Motor neuron (in vitro differentiated cells): ENCODE measurements at regions not wholly inside any gene's neighbourhood (a gene's known extent, or its start where the extent isn't known, plus 50 kb on each side); places are given as distances from the start of the nearest gene placed in this dataset.

Experiments
- ATAC-seq, 8 experiments: fragments of 200-7000 bp; cut with Tn5 transposase; replicated peaks in 6 of 8; 2 replicates each; pipeline ENCODE4 v1.8.0; 2021; ENCODE audit warnings: mild to moderate bottlenecking in 8 of 8, moderate library complexity in 8 of 8
- H3K27ac ChIP-seq, 2 donors: fragments of 250-450 bp; sonication (Bioruptor Pico); 2 replicates each; pipeline ENCODE4 v1.9.0; 2021; ENCODE audit warnings: antibody characterized with exemption in 2 of 2, mild to moderate bottlenecking in 2 of 2, moderate library complexity in 1 of 2
- H3K4me1 ChIP-seq, 2 donors: fragments of 250-450 bp; sonication (Bioruptor Pico); replicated peaks in 1 of 2; 2 replicates each; pipeline ENCODE4 v1.6.1; 2021; ENCODE audit warnings: antibody characterized with exemption in 2 of 2, mild to moderate bottlenecking in 2 of 2, moderate library complexity in 1 of 2
- H3K4me3 ChIP-seq, 5 donors: fragments of 250-450 bp; sonication (Bioruptor Pico); 2 replicates each; pipeline ENCODE4 v1.9.0; 2021; ENCODE audit warnings: antibody characterized with exemption in 5 of 5, mild to moderate bottlenecking in 5 of 5, moderate library complexity in 4 of 5
- WGBS, 10 experiments: fragments of 450-650 bp; shearing (Covaris generic); methylation state at CpG; one replicate each; pipeline ENCODE4 v1.0.0; 2022; 5-methylcytosine and 5-hydroxymethylcytosine counted together
- in situ Hi-C, 9 experiments: fragments of 400-800 bp; cut with MboI; loops; one replicate each; pipeline ENCODE4 v1.15.0; 2021; ENCODE audit warnings: low sequenced_read_pairs in 9 of 9, low pct_unique_long_range_greater_than_20kb in 2 of 9; ENCODE audit not compliant: unreplicated experiment in 9 of 9

DNA sequence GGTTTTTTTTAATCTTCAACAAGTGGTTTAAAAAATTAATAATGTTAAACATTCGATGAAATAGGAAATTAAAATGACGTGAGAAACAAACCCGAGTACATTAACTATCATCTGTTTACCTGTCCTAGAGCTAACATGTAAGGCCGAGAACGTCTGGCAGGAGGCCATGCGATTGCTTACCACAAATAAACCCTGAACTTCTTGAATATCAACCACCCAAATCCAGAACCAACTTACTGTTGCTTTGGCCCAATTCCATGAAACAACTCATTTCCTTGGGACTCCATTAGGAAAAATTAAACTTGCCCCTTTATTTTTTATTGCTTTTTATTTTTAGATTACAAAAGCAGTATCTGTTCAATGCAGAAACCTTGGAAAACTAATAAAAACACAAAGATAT, 228.9 kb upstream of the IRS2 start:
- Histone ChIP-seq H3K4me1 (peaks cover 0 to 12% of the 10 kb centered on the region in 2 donors), H3K4me3 (no peak overlapping the region), H3K27ac (no peak overlapping the region)
- no peak for ATAC-seq
- WGBS, 10 experiments: 76 to 100% (median 91%) methylated on average over 2 to 6 of the region's 6 CpGs
- in situ Hi-C loops: no loop called here

DNA sequence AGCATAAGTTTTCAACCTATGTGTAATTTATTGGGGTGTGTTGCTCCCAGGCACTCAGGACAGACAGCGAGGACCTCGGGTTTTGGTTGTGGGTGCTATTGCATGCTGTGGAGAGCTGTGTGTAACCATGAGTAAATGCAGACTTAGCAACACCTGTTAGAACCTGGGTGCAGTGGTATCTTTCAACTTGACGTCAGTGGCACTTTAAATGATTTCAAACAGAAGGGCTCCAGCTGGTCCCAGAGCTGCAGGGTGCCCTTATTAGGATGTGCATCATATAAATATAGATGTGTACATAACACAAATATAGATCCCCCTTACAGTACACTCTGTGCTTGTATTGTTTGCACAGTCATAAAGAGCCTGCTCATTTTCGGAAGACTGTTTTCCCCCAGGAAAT, 228.3 kb upstream of the IRS2 start:
- Histone ChIP-seq H3K4me1 (peaks cover 0 to 17% of the 10 kb centered on the region in 2 donors), H3K27ac (no peak overlapping the region), H3K4me3 (no peak overlapping the region)
- WGBS, 10 experiments: 34 to 91% (median 82%) methylated on average over 1 to 4 of the region's 4 CpGs; no CpG with 5 or more reads in 2 of the 10 experiments
- in situ Hi-C loops: no loop called here
- peak in 1 of 8 experiments; percentile 99 for ATAC-seq

DNA sequence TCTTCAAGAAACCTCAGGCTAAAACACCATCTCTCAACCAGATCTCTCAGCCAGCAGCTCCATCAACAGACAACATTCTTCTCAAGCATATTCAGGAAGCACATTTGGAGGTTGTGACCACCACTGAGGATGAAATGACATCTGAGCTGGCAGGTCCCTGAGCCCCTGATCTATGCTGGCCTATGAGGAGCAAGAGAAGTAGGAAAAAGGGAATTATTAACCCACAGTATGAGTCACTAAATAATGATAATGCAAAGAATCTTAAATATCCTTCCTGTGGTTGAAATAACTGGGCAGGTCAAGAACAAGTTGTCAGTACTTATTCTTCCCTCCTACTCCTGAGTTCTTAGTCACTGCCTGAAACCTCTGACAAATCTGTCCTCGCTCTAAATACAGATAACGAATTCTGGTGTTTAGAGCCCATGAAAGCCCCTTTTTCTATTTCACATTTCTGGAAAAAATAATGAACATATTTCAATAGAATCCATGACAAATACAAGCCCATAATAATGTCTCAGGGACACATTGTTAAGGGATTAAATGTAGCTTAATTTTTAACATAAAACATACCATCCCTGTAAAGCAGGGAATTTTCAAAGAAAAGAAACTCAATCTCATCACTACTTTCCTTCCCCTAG, 225.8 kb upstream of the IRS2 start:
- WGBS, 10 experiments: 6 to 100% (median 72%) methylated on average over 1 to 2 of the region's 2 CpGs; no CpG with 5 or more reads in 2 of the 10 experiments
- Histone ChIP-seq H3K4me1 (peaks cover 0 to 19% of the 10 kb centered on the region in 2 donors), H3K4me3 (no peak overlapping the region), H3K27ac (no peak overlapping the region)
- in situ Hi-C loops: no loop called here
- ATAC-seq: peak in 4 of 8 experiments; percentile 18 to 73 (median 58)

DNA sequence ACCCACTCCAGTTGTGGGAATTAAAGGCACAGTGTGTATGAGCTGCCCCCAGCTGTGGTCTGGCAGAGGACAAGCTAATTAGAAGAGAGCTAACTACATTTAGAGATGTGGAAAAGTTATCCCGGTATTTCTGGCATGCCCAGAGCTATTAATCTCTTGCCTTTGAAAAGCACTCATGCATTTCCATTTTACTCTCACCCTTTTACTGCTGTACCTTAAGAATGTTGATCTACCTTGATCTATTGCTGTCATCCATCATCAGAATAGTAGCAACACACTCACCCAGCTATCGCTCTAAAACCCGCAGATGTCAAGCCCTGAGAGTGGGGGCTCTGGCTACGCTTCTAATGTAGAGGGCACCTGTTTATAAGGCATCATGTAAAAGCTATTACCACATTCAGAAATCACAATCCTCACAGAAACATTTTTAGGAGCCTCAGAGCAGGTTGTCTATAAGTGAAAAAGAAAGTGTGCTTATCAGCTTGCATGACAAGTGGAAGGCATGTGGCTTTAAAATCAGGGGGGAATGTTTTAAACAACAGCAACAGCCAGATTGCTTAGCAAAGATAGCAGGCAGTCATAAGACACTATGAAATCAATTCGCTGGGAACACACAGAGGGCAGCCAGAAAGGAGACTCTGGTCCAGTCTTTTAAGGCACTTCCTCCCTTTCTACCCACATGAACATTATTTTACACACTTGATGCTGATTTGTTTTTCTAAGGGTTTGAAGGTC, 224.2 kb upstream of the IRS2 start:
- peak in 5 of 8 experiments; percentile 15 to 81 (median 36) for ATAC-seq
- 62 to 92% (median 71%) methylated on average over 1 to 5 of the region's 5 CpGs; no CpG with 5 or more reads in 2 of the 10 experiments for WGBS, 10 experiments
- no peak overlapping the region for H3K4me3 ChIP-seq
- H3K4me1 ChIP-seq: peaks cover 0 to 21% of the 10 kb centered on the region in 2 donors
- peak overlapping the region in 1 of 2 donors; percentile 21 for H3K27ac ChIP-seq
- in situ Hi-C loops: no loop called here

DNA sequence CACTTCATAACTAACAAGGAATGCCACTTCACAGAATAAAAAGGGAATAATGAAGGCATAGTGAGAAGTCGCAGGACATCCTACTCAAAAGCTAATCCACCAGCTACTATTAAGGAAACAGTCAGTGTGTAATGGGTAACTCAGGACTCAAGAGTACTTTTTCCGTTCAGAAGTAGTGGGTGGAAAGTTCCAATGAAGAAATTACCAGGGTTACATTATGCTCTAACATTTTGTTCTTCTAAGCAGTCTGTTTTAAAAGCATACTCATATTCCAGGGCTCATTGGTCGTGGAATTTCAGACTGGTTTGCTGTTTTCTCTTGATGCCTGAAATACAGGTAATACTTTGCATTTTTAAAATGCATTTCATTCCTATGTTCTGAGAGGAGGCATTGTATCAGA, 222.4 kb upstream of the IRS2 start:
- WGBS, 10 experiments: 51 to 100% (median 80%) methylated on average over 1 to 3 of the region's 3 CpGs
- ATAC-seq: no peak
- peaks cover 0 to 21% of the 10 kb centered on the region in 2 donors for H3K4me1 ChIP-seq
- no peak overlapping the region for H3K27ac ChIP-seq
- in situ Hi-C loops: no loop called here
- no peak overlapping the region for H3K4me3 ChIP-seq

DNA sequence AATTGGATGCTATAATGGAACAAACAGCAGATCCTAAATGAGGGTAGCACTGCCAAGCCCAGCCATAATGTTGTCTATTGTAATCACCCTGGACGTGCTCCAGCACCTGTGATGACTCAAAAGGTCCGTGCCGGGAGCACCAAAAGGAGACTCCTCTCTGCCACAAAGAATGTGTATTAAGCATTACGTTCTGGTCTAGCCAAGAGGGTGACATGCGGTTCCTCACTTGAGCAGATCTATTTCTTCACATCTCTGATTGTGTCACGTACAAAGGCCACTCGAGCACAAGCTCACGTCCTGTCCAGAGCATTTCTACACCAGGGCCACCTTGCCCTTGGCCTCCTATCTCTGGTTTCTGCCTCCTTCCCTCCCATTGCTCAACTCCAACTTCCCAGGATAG, 219.9 kb upstream of the IRS2 start:
- 40 to 100% (median 84%) methylated on average over 1 to 5 of the region's 8 CpGs; no CpG with 5 or more reads in 2 of the 10 experiments for WGBS, 10 experiments
- ATAC-seq: no peak
- Histone ChIP-seq H3K27ac (no peak overlapping the region), H3K4me1 (peaks cover 0 to 20% of the 10 kb centered on the region in 2 donors), H3K4me3 (no peak overlapping the region)
- in situ Hi-C loops: no loop called here

DNA sequence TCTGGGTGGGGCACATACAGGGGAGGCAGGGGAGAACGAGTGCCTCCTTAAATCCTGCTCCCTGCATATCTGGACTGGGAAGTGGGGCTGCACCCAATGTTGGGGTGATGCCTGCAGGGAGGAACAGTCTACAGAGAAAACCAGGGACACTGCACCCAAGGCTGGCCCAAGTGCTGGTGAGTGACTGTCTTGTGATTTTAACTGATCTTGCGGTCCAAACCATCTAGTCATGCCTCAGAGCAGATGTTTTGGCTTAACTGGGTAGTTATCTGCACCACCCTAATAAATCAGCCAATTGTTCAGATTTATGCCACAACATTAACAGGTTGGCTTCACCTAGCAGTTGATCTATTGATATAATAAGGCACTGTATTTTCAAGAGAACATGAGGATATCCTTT, 219.2 kb upstream of the IRS2 start:
- in situ Hi-C loops: no loop called here
- H3K4me1 ChIP-seq: peaks cover 0 to 12% of the 10 kb centered on the region in 2 donors
- no peak overlapping the region for H3K27ac ChIP-seq
- ATAC-seq: no peak
- 20 to 100% methylated on average over 1 to 2 of the region's 2 CpGs; no CpG with 5 or more reads in 8 of the 10 experiments for WGBS, 10 experiments
- H3K4me3 ChIP-seq: no peak overlapping the region

DNA sequence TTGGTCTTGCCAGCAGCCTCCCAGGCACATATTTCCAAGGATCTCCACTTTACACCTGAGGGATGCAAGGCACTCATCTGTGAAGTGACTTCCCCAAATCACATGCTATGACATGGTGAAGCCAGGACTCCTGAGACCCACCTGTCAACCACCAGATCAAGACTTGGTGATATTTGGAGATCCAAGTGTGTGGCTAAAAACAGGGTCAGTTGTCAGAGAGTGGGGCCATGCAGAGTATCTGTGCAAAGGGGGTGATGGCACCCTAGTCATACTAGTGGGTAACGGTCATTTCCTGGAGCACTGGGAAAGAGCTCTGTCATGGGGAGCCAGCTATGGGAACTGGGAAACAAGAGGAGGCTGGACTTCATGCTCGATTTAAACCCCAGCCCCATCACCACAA, 218.4 kb upstream of the IRS2 start:
- Histone ChIP-seq H3K4me1 (peaks cover 0 to 5% of the 10 kb centered on the region in 2 donors), H3K27ac (no peak overlapping the region), H3K4me3 (no peak overlapping the region)
- no peak for ATAC-seq
- 40 to 100% (median 70%) methylated on average over 1 to 2 of the region's 2 CpGs; no CpG with 5 or more reads in 5 of the 10 experiments for WGBS, 10 experiments
- in situ Hi-C loops: no loop called here

DNA sequence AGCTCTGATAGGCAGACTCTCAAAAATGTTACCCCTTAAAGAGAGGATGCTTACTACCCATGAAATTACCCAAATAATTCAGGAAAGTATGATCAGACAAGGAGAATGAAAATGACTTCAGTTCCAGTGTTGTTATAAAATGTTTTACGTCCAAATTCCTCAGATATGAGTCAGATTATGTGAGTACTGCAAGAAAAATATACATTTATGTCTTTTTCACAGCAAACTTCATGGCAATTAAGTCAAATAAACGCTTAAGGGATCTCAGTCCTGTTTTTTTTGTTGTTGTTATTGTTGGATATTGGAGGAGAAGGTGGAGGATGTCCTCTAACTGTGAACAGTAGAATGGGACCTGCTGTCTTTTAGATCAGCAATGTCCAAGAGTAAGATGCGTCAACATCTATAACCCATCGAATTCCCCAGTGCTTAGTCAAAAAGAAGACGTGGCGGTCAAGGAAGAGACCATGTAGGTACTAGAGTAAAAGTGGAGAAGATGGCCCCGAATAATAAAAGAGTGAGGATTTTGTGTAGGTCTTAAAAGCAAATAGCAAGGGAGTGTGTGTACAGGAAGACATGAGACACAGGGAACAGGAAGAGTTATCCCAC, 215.4 kb upstream of the IRS2 start:
- no peak for ATAC-seq
- H3K4me1 ChIP-seq: peaks cover 0 to 2% of the 10 kb centered on the region in 2 donors

DNA sequence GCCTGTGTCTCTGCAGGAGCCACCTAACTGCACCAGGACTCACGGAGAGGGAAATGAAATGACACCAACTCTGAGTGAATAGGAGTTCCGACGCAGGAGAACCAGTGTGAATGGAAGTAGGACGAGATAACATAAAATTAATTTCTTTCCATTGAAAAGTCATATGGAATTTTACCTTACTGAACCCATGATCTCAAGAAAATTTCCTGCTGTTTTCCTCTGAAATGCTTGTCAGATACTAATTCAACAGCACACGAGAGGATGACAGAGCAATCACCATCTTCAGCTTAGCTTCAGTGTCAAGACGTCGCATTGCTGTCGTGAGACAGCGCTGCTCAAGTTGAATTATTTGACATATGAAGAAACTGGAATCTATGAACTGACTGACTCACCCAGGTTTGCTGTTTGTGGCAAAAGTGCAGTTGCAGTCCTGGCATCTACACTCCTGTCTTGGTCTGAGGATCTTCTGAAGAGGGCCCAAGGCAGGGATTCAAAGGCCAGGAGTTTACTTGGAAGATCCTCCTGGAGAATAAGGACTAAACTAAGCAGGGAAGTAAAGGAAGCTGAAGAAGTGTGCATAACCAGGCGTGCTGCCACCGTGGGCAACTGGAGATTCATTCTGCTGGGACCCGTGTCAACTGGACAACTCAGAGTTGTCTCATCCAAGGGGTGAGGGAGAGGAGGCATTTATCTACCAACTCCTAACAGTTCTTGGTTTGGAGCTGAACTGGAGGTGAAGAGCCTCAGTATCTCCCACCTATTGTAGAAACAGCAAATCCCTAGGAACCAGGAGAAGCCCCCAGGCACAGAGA, 214.4 kb upstream of the IRS2 start:
- in situ Hi-C loops: no loop called here
- Histone ChIP-seq H3K27ac (no peak overlapping the region), H3K4me1 (no peaks in the 10 kb centered on the region), H3K4me3 (no peak overlapping the region)
- WGBS, 10 experiments: 29 to 100% (median 82%) methylated on average over 1 to 10 of the region's 12 CpGs; no CpG with 5 or more reads in 2 of the 10 experiments
- no peak for ATAC-seq

More for the DNA sequence above, 215.4 kb upstream of the IRS2 start:
- 6 to 90% (median 76%) methylated on average over 1 to 7 of the region's 7 CpGs for WGBS, 10 experiments
- no peak overlapping the region for H3K27ac ChIP-seq
- in situ Hi-C loops: no loop called here
- H3K4me3 ChIP-seq: no peak overlapping the region

DNA sequence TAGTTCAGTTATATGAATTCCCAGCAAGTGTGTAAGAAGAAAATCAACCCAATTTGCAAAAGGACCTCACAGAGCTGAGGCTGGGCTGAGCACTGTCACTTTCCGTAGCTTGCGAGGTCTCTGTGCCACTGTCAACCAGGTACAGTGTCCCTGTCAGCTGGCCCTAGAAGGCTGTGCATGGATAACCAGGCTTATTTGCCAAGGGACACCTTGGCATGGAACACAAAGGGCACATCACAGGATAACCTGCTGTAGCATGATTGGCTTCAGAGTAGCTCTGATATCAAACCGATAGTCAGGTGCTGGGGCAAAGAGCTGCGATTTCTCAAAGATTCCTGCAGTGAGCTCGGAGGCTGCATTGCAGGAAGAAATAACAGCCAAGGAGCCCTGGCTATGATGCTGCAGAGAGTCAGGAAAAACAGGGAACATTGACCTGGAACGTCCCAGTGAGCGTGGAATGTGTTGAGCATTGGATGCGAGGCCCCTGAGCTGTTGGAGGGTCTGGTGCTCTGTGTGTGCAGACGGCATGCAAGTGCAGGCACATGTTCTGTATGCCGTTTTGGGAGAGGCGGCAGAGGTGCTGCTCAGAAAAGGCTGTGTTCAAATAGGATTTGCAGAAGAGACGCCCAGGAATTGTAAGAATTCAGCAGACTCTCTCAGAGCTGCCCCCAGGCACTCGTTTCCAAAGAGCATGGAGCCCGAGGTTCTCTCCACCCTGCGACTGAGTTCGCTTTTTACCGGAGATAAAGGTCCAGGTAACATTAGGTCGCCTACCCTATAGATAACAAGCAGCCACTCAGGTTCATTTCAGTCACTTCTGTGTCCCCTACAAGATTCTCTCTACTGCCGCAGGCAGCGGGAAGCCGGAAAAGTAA, 213.5 kb upstream of the IRS2 start:
- no peak overlapping the region for H3K27ac ChIP-seq
- no peak overlapping the region for H3K4me3 ChIP-seq
- no peaks in the 10 kb centered on the region for H3K4me1 ChIP-seq
- WGBS, 10 experiments: 54 to 100% (median 83%) methylated on average over 1 to 13 of the region's 21 CpGs; no CpG with 5 or more reads in 1 of the 10 experiments
- ATAC-seq: no peak
- in situ Hi-C loops: no loop called here
